Liver (tissue), 8 donors: ENCODE measurements at regions not wholly inside any gene's neighbourhood (a gene's known extent, or its start where the extent isn't known, plus 50 kb on each side); places are given as distances from the start of the nearest gene placed in this dataset.

Experiments used
- DNase-seq: peaks from one replicate; pipeline ENCODE4 v3.0.0-alpha.2; 2017; ENCODE audit warnings: low spot score
- H3K27ac ChIP-seq, 2 donors: one replicate each; pipeline ENCODE4 v1.7.0; 2013; ENCODE audit warnings: inconsistent platforms in 2 of 2, low read length in 2 of 2, control low read depth in 1 of 2, low read depth in 1 of 2, mild to moderate bottlenecking in 1 of 2
- H3K27me3 ChIP-seq, 4 donors: one replicate each; pipeline versions ENCODE4 v1.6.1 to v1.7.0; 2013; ENCODE audit warnings: low read length in 3 of 4, inconsistent platforms in 1 of 4, mild to moderate bottlenecking in 1 of 4, moderate library complexity in 1 of 4; ENCODE audit not compliant: control insufficient read depth in 4 of 4, insufficient read depth in 4 of 4
- H3K36me3 ChIP-seq, 4 donors: one replicate each; pipeline versions ENCODE4 v1.6.1 to v1.7.0; 2013; ENCODE audit warnings: low read length in 3 of 4, mild to moderate bottlenecking in 3 of 4, low read depth in 1 of 4, moderate library complexity in 1 of 4; ENCODE audit not compliant: control insufficient read depth in 4 of 4, insufficient read depth in 3 of 4
- H3K4me1 ChIP-seq, 4 donors: one replicate each; pipeline versions ENCODE4 v1.6.1 to v1.7.0; 2013; ENCODE audit warnings: low read length in 3 of 4, mild to moderate bottlenecking in 3 of 4, moderate library complexity in 1 of 4; ENCODE audit not compliant: control insufficient read depth in 4 of 4, insufficient read depth in 4 of 4
- H3K4me3 ChIP-seq, 3 donors: one replicate each; pipeline versions ENCODE4 v1.6.1 to v1.7.0; 2013; ENCODE audit warnings: low read length in 3 of 3, control low read depth in 1 of 3, low read depth in 1 of 3, mild to moderate bottlenecking in 1 of 3
- H3K9ac ChIP-seq, 2 donors: one replicate each; pipeline ENCODE4 v1.7.0; 2013; ENCODE audit warnings: low read length in 2 of 2, mild to moderate bottlenecking in 2 of 2, moderate library complexity in 2 of 2, control low read depth in 1 of 2, low read depth in 1 of 2
- H3K9me3 ChIP-seq, 4 donors: one replicate each; pipeline versions ENCODE4 v1.6.1 to v1.7.0; 2013; ENCODE audit warnings: low read length in 3 of 4; ENCODE audit not compliant: control insufficient read depth in 4 of 4
- ATF3 ChIP-seq: IDR thresholded peaks from 2 replicates; pipeline ENCODE4 v1.6.1; 2016; ENCODE audit warnings: antibody characterized with exemption
- CTCF ChIP-seq: fragments of 150-350 bp; IDR thresholded peaks from 2 replicates; pipeline ENCODE4 v1.5.1; 2017; ENCODE audit warnings: improper control_type of control experiment, low read depth, low read length; ENCODE audit not compliant: missing input control
- EGR1 ChIP-seq, 2 donors: IDR thresholded peaks; 2 replicates each; pipeline ENCODE4 v1.6.1; 2016 to 2018; ENCODE audit warnings: antibody characterized with exemption in 2 of 2, low read depth in 2 of 2
- FOXA1 ChIP-seq: IDR thresholded peaks from 2 replicates; pipeline ENCODE4 v1.6.1; 2016; ENCODE audit warnings: antibody characterized with exemption
- FOXA2 ChIP-seq: IDR thresholded peaks from 2 replicates; pipeline ENCODE4 v1.6.1; 2016; ENCODE audit warnings: antibody characterized with exemption
- GABPA ChIP-seq, 2 donors: IDR thresholded peaks in 1 of 2; conservative IDR thresholded peaks in 1 of 2; 2 replicates each; pipeline ENCODE4 v1.6.1; 2016; ENCODE audit warnings: antibody characterized with exemption in 2 of 2, mild to moderate bottlenecking in 1 of 2, moderate library complexity in 1 of 2
- HNF4A ChIP-seq, 2 donors: conservative IDR thresholded peaks; 2 replicates each; pipeline ENCODE4 v1.6.1; 2016; ENCODE audit warnings: antibody characterized with exemption in 2 of 2, mild to moderate bottlenecking in 2 of 2
- HNF4G ChIP-seq: IDR thresholded peaks from 2 replicates; pipeline ENCODE4 v1.6.1; 2016; ENCODE audit warnings: antibody characterized with exemption
- JUND ChIP-seq, 2 donors: IDR thresholded peaks; 2 replicates each; pipeline ENCODE4 v1.6.1; 2016; ENCODE audit warnings: antibody characterized with exemption in 2 of 2
- MAX ChIP-seq: IDR thresholded peaks from 2 replicates; pipeline ENCODE4 v1.6.1; 2016; ENCODE audit warnings: antibody characterized with exemption
- NR2F2 ChIP-seq: IDR thresholded peaks from 2 replicates; pipeline ENCODE4 v1.6.1; 2016; ENCODE audit warnings: antibody characterized with exemption
- RAD21 ChIP-seq, 2 donors: IDR thresholded peaks; 2 replicates each; pipeline ENCODE4 v1.6.1; 2016; ENCODE audit warnings: antibody characterized with exemption in 2 of 2, mild to moderate bottlenecking in 2 of 2
- REST ChIP-seq: IDR thresholded peaks from 2 replicates; pipeline ENCODE4 v1.6.1; 2016; ENCODE audit warnings: antibody characterized with exemption, mild to moderate bottlenecking
- RXRA ChIP-seq, 2 donors: IDR thresholded peaks; 2 replicates each; pipeline ENCODE4 v1.6.1; 2017 to 2018; ENCODE audit warnings: antibody characterized with exemption in 2 of 2, mild to moderate bottlenecking in 1 of 2
- SP1 ChIP-seq: IDR thresholded peaks from 2 replicates; pipeline ENCODE4 v1.6.1; 2018; ENCODE audit warnings: antibody characterized with exemption, mild to moderate bottlenecking
- TAF1 ChIP-seq: conservative IDR thresholded peaks from 2 replicates; pipeline ENCODE4 v1.6.1; 2016; ENCODE audit warnings: antibody characterized with exemption, mild to moderate bottlenecking
- YY1 ChIP-seq: IDR thresholded peaks from 2 replicates; pipeline ENCODE4 v1.6.1; 2016; ENCODE audit warnings: antibody characterized with exemption, mild to moderate bottlenecking
- ZBTB33 ChIP-seq: IDR thresholded peaks from 2 replicates; pipeline ENCODE4 v1.6.1; 2016; ENCODE audit warnings: antibody characterized with exemption
- WGBS: extraction: QIAGEN DNeasy Blood & Tissue Kit; methylation state at CpG from one replicate; pipeline ENCODE4 v1.1.7; 2013; 5-methylcytosine and 5-hydroxymethylcytosine counted together
- donor health status: healthy.
- donor health status: healthy.
- donor health status: healthy.
- donor health status: healthy.
- donor health status: healthy.

GRCh38 chr17:65467156-65467555 is 94.3 kb downstream of the AXIN2 start:
- no peak overlapping the region for H3K27ac ChIP-seq
- peaks cover 0 to 3% (median 0%) of the 10 kb centered on the region in 4 donors for H3K27me3 ChIP-seq
- H3K9ac ChIP-seq = no peak overlapping the region
- TF ChIP-seq FOXA1 (no peak), CTCF (no peak), NR2F2 (no peak), GABPA (IDR thresholded peaks at IDR 0.05 in 1 of 2, conservative IDR thresholded peaks at IDR 0.05 in 1 of 2) (no peak), RAD21 (IDR thresholded peaks at IDR 0.05) (no peak), REST (no peak), HNF4A (conservative IDR thresholded peaks at IDR 0.05) (no peak), HNF4G (no peak), ZBTB33 (no peak), RXRA (IDR thresholded peaks at IDR 0.05) (no peak), FOXA2 (no peak), ATF3 (no peak), MAX (no peak), YY1 (no peak), TAF1 (no peak), SP1 (no peak), EGR1 (IDR thresholded peaks at IDR 0.05; ENCODE audit: low read depth in 2 of 2) (no peak), JUND (IDR thresholded peaks at IDR 0.05) (no peak)
- H3K36me3 ChIP-seq = no peaks in the 10 kb centered on the region
- H3K4me1 ChIP-seq = no peaks in the 10 kb centered on the region
- WGBS = 93% methylated on average over 5 of the region's 5 CpGs
- H3K9me3 ChIP-seq = no peaks in the 10 kb centered on the region
- no peak overlapping the region for H3K4me3 ChIP-seq
- no peak for DNase-seq
